C4-2B (cell line): ENCODE measurements at regions not wholly inside any gene's neighbourhood (a gene's known extent, or its start where the extent isn't known, plus 50 kb on each side); places are given as distances from the start of the nearest gene placed in this dataset.

Experiments
- H3K27ac ChIP-seq: fragments of 450-650 bp; 2 replicates; pipeline ENCODE4 v1.5.1; 2017
- ZFX ChIP-seq: fragments of 450-650 bp; IDR thresholded peaks from 2 replicates; pipeline ENCODE4 v1.6.1; 2017
- TF ChIP-seq, protein P1 (sequence below): fragments of 450-650 bp; conservative IDR thresholded peaks from 2 replicates; pipeline ENCODE4 v1.5.1; 2017; ENCODE audit warnings: mild to moderate bottlenecking

DNA sequence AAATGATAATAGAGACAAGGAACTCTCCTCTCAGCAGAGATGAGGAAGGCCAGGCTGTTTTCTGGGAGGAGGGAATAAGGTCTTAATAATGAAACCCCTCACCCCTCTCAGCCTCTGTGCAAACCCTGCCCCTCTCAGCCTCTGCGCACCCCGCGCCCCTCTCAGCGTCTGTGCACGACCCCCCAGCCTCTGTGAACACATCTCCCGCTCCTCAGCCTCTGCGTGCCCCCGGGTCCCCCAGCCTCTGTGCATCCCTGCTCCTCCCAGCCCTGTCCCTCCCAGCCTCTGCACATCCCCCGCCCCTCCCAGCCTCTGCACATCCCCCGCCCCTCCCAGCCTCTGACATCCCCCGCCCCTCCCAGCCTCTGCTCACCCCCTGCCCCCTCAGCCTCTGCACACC is 837.8 kb downstream of the TBC1D22A start:
- TF ChIP-seq, protein P1, sequence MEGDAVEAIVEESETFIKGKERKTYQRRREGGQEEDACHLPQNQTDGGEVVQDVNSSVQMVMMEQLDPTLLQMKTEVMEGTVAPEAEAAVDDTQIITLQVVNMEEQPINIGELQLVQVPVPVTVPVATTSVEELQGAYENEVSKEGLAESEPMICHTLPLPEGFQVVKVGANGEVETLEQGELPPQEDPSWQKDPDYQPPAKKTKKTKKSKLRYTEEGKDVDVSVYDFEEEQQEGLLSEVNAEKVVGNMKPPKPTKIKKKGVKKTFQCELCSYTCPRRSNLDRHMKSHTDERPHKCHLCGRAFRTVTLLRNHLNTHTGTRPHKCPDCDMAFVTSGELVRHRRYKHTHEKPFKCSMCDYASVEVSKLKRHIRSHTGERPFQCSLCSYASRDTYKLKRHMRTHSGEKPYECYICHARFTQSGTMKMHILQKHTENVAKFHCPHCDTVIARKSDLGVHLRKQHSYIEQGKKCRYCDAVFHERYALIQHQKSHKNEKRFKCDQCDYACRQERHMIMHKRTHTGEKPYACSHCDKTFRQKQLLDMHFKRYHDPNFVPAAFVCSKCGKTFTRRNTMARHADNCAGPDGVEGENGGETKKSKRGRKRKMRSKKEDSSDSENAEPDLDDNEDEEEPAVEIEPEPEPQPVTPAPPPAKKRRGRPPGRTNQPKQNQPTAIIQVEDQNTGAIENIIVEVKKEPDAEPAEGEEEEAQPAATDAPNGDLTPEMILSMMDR, result no peak
- no peak overlapping the region for H3K27ac ChIP-seq

DNA sequence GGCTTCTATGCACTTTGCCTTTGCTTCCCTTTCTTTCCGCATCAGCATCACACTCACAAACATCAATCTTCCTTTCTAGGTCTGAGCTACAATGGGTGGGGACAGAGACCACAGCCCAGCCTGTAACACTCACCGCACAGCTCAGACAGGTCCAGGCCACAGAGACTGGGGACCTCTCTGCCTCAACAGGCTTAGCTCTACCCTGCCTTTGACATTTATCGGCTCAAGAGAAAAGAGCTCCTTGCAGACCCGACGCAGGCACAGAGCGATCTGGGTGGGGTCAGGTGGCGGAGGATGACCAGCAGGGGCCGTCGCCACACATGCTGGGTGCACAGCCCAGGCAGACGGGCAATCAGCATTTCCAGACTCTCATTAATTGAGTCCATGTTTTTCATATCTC is 837.3 kb downstream of the TBC1D22A start:
- no peak overlapping the region for H3K27ac ChIP-seq
- TF ChIP-seq, protein P1, result no peak
- TF ChIP-seq ZFX, result no peak

DNA sequence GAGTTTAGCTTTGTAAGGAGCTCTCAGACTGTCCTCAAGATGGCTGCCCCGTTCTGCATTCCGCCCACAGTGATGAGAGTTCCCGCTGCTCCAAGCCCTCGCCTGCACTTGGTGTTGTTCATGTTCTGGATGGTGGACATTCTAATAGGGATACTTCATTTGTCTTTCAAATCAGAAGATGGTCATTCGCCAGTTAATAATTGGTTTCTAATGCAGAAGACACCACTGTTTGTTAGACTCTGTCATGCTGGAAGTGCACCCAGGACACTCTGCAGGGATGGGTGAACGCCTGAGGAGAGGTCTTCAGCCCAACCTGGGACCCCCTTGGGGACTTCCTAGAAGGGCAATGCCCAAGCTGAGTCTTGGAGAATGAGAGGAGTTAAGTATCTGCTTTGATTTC is 836.4 kb downstream of the TBC1D22A start:
- no peak for TF ChIP-seq ZFX
- TF ChIP-seq, protein P1, result no peak
- no peak overlapping the region for H3K27ac ChIP-seq

DNA sequence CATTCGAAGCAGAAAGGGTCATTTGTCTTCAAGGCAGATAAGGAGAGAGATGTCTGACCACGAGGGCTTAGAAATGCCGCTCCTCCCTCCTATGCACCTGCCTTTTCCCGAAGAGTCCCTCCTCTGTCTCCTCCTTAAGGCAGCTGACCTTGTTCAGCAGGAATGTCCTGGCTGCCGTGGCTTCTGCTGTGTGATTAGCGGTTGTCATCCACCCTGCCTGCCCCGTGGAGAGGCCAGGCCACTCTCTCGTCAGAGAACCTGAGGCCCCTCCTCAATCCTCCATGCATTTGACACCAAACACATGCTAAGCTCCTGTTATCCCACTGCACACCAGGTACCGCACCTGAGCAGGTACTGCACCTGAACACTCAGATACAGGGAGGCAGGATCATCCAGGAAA is 834.6 kb downstream of the TBC1D22A start:
- TF ChIP-seq, protein P1, result no peak
- no peak for TF ChIP-seq ZFX
- no peak overlapping the region for H3K27ac ChIP-seq

DNA sequence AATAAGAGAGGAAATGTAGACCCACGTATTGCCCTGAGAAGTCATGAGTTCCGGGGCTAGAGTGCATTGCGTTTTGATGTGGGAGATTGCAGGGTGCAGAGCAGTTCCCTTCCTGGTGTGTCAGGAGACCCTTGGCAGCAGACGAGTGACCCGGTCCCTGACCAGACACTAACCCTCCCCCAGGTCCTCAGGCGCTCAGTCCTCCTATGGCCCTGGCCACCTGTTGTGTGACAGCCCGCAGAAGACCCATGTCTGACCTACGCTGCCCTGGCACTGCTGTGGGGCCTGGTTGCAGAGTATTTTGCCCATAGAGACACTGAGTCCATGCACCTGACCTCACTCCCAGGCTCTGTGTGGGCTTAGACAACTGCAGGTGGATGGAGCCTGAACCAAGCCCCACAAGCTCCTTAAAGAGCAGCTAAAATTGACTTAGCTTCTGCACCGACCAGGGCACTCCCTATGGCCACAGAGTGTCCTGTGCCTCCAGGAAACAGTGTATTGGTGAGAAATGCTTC is 833.8 kb downstream of the TBC1D22A start:
- TF ChIP-seq, protein P1, result no peak
- no peak for TF ChIP-seq ZFX
- no peak overlapping the region for H3K27ac ChIP-seq

DNA sequence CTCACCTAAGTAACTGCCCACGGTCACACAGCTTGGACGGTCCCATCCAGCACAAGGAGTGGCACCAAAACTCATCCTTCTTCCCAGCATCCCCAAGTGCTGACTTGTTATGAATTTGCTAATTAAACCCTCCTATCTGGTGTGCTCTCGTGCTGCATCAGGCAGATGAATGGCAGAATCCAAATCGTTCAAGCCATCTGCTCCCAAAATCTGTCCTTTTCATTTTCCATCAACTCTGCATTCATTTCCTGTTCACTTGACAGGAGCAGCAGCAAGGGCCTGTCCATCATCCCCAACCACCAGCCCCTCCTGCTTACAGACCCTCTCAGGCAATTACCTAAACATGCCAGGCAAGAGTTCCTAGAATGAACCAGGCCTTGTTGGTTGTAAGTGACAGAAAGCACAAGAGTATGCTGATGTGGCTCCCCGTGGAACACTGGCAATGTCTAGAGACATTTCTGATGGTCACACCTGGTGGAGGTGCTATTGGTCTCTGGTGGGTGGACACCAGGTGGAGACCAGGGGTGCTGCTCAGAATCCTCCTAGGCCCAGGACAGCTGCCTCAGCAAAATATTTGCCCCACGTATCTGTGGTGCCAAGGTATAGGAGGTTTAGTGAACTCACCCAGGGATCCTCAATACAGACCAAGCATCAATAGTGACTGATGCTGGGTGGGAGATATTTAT is 832.5 kb downstream of the TBC1D22A start:
- H3K27ac ChIP-seq, result no peak overlapping the region
- no peak for TF ChIP-seq ZFX
- TF ChIP-seq, protein P1, result no peak

DNA sequence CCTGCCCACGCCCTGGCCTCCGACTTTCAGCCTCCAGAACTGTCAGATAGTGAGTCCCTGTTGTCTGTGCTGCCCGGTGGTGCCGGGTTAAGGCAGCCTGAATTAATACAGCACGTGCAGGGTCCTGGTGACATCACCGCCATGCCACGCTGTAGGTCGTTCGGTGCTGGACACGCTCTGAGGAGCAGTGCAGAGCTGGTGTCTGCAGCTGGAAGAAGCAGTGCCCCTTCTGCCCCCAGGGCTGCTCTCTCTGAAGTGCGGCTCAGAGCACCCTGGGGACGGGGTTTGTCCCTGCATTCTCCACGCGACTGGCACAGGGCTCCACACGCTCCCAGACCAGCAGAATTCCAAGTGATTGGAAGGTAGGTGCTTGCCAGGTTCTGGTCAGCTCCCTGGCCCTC is 831.5 kb downstream of the TBC1D22A start:
- TF ChIP-seq, protein P1, result no peak
- no peak for TF ChIP-seq ZFX

More for the DNA sequence above, 831.5 kb downstream of the TBC1D22A start:
- no peak overlapping the region for H3K27ac ChIP-seq
